HG03432 (cell line): ENCODE measurements at regions not wholly inside any gene's neighbourhood (a gene's known extent, or its start where the extent isn't known, plus 50 kb on each side); places are given as distances from the start of the nearest gene placed in this dataset.

Experiments
- ATAC-seq: cut with Tn5 transposase; IDR thresholded peaks from one replicate; pipeline ENCODE4 v1.9.1; 2021; ENCODE audit warnings: mild to moderate bottlenecking, moderate library complexity; ENCODE audit not compliant: unreplicated experiment

GRCh38 chr17:27390540-27390939 is 65.7 kb upstream of the KSR1 start:
- ATAC-seq: no peak

GRCh38 chr17:27391427-27391826 is 64.8 kb upstream of the KSR1 start:
- no peak for ATAC-seq

- no peak for ATAC-seq
Observed at GRCh38 chr17:27396045-27396444, 60.2 kb upstream of the KSR1 start.

- no peak for ATAC-seq
Observed at GRCh38 chr17:27396941-27397340, 59.3 kb upstream of the KSR1 start.

- no peak for ATAC-seq
Observed at GRCh38 chr17:27398691-27399090, 57.6 kb upstream of the KSR1 start.

- ATAC-seq: no peak
Observed at GRCh38 chr17:27400991-27401390, 55.3 kb upstream of the KSR1 start.

GRCh38 chr17:27402943-27403342 is 53.3 kb upstream of the KSR1 start:
- ATAC-seq: no peak

- no peak for ATAC-seq
Observed at GRCh38 chr17:27403480-27404005, 52.7 kb upstream of the KSR1 start.

GRCh38 chr17:27404676-27405075 is 51.6 kb upstream of the KSR1 start:
- no peak for ATAC-seq
